Suprapubic skin (tissue), 4 donors: ENCODE measurements at regions not wholly inside any gene's neighbourhood (a gene's known extent, or its start where the extent isn't known, plus 50 kb on each side); places are given as distances from the start of the nearest gene placed in this dataset.
A peak's percentile ranks its signal among the peaks of the same experiment; 100 is the strongest.

Source experiments
- DNase-seq, 2 donors: peaks; one replicate each; pipeline ENCODE4 v3.0.0-alpha.2; 2019; ENCODE audit warnings: low spot score in 2 of 2
- H3K27ac ChIP-seq: fragments of 200-600 bp; sonication (generic); one replicate; pipeline ENCODE4 v1.5.1; 2019
- H3K27me3 ChIP-seq: fragments of 200-600 bp; sonication (generic); one replicate; pipeline ENCODE4 v1.5.1; 2019
- H3K36me3 ChIP-seq: fragments of 200-600 bp; sonication (generic); one replicate; pipeline ENCODE4 v1.5.1; 2019
- H3K4me1 ChIP-seq: fragments of 200-600 bp; sonication (generic); one replicate; pipeline ENCODE4 v1.5.1; 2019
- H3K4me3 ChIP-seq: fragments of 200-600 bp; sonication (generic); one replicate; pipeline ENCODE4 v1.5.1; 2019; ENCODE audit warnings: mild to moderate bottlenecking
- H3K9me3 ChIP-seq: fragments of 200-600 bp; sonication (generic); one replicate; pipeline ENCODE4 v1.5.1; 2019
- EP300 ChIP-seq: sonication (generic); formaldehyde crosslinking; IDR thresholded peaks from one replicate; pipeline ENCODE4 v1.6.1; 2017; ENCODE audit warnings: antibody characterized with exemption
- POLR2A ChIP-seq, 2 donors: fragments of 450-650 bp; IDR thresholded peaks; one replicate each; pipeline ENCODE4 v1.6.1; 2017; ENCODE audit warnings: antibody characterized with exemption in 2 of 2, mild to moderate bottlenecking in 2 of 2, moderate library complexity in 2 of 2
- POLR2AphosphoS5 ChIP-seq, 3 donors: sonication (generic); formaldehyde crosslinking; IDR thresholded peaks; one replicate each; pipeline ENCODE4 v1.6.1; 2017; ENCODE audit warnings: antibody characterized with exemption in 3 of 3
- WGBS: methylation state at CpG from one replicate; pipeline ENCODE4 v1.1.5; 2018; 5-methylcytosine and 5-hydroxymethylcytosine counted together
- TF ChIP-seq, protein P1 (sequence below), 2 donors: fragments of 200-600 bp in 1 of 2; fragments of 450-650 bp in 1 of 2; sonication (generic) in 1 of 2; IDR thresholded peaks; one replicate each; pipeline ENCODE4 v1.5.1; 2016 to 2019; ENCODE audit warnings: antibody characterized with exemption in 2 of 2, mild to moderate bottlenecking in 1 of 2, moderate library complexity in 1 of 2

DNA sequence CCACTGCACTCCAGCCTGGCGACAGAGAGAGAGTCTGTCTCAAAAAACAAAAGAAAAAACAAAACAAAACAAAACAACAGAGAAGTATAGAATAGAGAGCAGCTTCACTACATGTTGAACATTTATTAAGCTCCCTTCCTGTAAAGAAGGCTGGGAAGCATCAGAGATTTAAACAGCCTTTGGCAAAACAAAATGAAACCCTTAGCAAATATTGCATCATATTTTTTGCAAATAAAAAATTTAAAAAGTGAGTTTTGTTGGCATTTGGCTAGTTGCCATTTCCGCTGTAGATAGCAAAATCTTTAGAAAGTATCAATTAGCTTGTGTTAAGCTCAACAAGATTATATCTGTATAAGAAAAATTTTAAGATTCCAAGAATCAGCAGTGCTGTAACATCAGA is 151.2 kb downstream of the SERPINI1 start:
- WGBS = 62% methylated on average over 2 of the region's 2 CpGs
- Histone ChIP-seq H3K36me3 (no peaks in the 10 kb centered on the region), H3K27ac (no peak overlapping the region), H3K4me1 (peaks cover 8% of the 10 kb centered on the region), H3K27me3 (no peaks in the 10 kb centered on the region), H3K9me3 (no peaks in the 10 kb centered on the region), H3K4me3 (no peak overlapping the region)
- TF ChIP-seq, protein P1, sequence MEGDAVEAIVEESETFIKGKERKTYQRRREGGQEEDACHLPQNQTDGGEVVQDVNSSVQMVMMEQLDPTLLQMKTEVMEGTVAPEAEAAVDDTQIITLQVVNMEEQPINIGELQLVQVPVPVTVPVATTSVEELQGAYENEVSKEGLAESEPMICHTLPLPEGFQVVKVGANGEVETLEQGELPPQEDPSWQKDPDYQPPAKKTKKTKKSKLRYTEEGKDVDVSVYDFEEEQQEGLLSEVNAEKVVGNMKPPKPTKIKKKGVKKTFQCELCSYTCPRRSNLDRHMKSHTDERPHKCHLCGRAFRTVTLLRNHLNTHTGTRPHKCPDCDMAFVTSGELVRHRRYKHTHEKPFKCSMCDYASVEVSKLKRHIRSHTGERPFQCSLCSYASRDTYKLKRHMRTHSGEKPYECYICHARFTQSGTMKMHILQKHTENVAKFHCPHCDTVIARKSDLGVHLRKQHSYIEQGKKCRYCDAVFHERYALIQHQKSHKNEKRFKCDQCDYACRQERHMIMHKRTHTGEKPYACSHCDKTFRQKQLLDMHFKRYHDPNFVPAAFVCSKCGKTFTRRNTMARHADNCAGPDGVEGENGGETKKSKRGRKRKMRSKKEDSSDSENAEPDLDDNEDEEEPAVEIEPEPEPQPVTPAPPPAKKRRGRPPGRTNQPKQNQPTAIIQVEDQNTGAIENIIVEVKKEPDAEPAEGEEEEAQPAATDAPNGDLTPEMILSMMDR (IDR thresholded peaks at IDR 0.05) = no peak
- TF ChIP-seq EP300 (no peak), POLR2A (IDR thresholded peaks at IDR 0.05) (no peak), POLR2AphosphoS5 (IDR thresholded peaks at IDR 0.05) (no peak)
- DNase-seq = no peak

DNA sequence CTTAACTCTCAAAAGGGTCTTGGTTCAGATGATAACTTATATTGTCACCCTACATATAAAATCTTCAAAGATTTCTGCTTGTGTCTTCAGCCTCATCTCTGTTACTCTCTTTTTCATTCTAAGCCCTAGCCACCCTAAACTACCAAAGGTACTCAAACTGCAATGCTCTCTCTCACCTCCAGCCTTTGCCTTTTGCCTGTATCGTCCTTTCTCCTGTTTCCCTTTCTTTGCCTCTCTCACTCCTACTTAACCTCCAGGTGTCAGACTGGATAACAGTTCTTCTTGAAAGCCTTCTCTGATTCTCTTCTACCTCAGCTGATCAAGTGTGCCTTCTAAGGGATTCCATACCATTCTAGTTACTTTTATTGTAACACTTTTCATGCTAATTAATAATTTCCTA is 149.8 kb downstream of the SERPINI1 start:
- Histone ChIP-seq H3K27ac (no peak overlapping the region), H3K27me3 (no peaks in the 10 kb centered on the region), H3K9me3 (no peaks in the 10 kb centered on the region), H3K36me3 (no peaks in the 10 kb centered on the region), H3K4me3 (no peak overlapping the region), H3K4me1 (peaks cover 9% of the 10 kb centered on the region)
- DNase-seq = no peak
- WGBS = 87% methylated on average over 1 of the region's 1 CpG
- TF ChIP-seq EP300 (no peak), POLR2A (IDR thresholded peaks at IDR 0.05) (no peak), POLR2AphosphoS5 (IDR thresholded peaks at IDR 0.05) (no peak)
- TF ChIP-seq, protein P1 (IDR thresholded peaks at IDR 0.05) = no peak

DNA sequence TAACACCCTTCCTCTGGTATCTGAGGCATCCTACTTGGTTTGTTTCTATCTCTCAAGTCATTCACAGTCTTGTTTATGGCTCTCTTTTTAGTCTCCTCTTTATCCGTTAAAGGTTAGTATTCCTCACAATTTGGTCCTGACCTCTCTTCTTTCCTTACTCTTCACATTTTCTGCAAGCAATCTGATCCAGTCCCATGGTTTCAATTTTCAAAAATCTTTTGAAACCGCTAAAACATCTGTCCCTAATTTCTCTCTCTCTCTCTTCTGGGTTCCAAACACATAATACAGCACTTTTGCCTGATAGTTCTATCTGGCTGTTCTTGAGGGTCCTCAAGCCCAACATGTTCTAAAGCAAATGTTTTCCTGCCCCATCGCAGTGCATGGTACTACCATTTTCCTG is 149.0 kb downstream of the SERPINI1 start:
- 73% methylated on average over 3 of the region's 3 CpGs for WGBS
- TF ChIP-seq EP300 (no peak), POLR2A (IDR thresholded peaks at IDR 0.05) (no peak), POLR2AphosphoS5 (IDR thresholded peaks at IDR 0.05) (no peak)
- TF ChIP-seq, protein P1 (IDR thresholded peaks at IDR 0.05) = no peak
- no peak for DNase-seq

DNA sequence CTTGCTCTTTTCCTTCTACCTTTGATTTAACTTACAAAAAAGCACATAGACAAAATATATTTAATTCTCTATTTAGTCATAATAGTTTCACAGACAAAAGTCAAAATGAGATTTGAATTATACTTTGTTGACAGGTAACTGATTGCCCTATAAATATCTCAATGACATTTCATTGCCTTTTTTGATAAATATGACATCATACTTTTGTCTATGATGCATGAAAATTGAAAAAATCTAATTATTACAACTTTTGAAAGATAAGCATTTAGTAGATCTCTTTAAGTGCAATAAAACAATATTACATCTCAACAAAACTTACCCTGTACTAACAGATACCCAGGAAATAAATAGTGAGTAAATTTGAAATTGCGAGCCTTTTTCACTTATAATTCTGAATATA is 147.9 kb downstream of the SERPINI1 start:
- Histone ChIP-seq H3K9me3 (no peaks in the 10 kb centered on the region), H3K27me3 (no peaks in the 10 kb centered on the region), H3K4me1 (peaks cover 9% of the 10 kb centered on the region), H3K36me3 (no peaks in the 10 kb centered on the region), H3K27ac (no peak overlapping the region), H3K4me3 (no peak overlapping the region)
- WGBS = 94% methylated on average over 1 of the region's 1 CpG
- TF ChIP-seq, protein P1 (IDR thresholded peaks at IDR 0.05) = no peak
- no peak for TF ChIP-seq POLR2A (IDR thresholded peaks at IDR 0.05)
- TF ChIP-seq EP300 = no peak
- no peak for TF ChIP-seq POLR2AphosphoS5 (IDR thresholded peaks at IDR 0.05)
- DNase-seq = no peak

More for the DNA sequence above, 149.0 kb downstream of the SERPINI1 start:
- Histone ChIP-seq H3K36me3 (no peaks in the 10 kb centered on the region), H3K27ac (no peak overlapping the region), H3K9me3 (no peaks in the 10 kb centered on the region), H3K27me3 (no peaks in the 10 kb centered on the region), H3K4me1 (peaks cover 9% of the 10 kb centered on the region), H3K4me3 (no peak overlapping the region)

DNA sequence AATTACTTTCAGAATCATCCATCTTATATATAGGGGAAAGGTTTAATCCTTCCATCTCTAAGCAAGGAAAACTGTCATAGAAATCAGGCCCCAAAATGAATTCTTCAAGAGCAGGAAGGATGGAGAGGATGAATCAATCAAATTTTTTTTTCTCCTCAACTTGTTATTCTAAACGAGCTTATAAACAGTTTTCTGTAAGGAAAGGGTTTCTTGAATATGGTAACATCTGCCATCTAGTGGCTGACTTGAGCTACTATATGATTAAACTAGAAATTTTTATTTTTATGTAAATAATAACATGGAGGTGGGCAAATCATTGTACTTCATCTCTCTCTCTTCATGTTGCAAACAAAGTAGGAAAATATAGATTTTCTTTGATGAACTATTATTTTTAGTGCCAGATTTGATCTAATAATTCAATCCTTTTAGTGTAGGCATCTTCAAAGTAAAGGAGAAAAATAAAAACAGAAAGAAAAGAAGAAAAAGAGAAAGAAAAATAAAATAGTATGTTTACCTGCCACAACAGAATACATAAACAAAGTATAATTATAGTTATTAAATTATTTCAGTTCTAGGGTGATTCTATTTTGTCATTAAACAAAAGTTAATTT is 146.6 kb downstream of the SERPINI1 start:
- H3K36me3 ChIP-seq = no peaks in the 10 kb centered on the region
- no peaks in the 10 kb centered on the region for H3K9me3 ChIP-seq
- TF ChIP-seq EP300 = no peak
- TF ChIP-seq, protein P1 (IDR thresholded peaks at IDR 0.05) = peak; percentile 18 to 50
- no peak for DNase-seq
- no peak overlapping the region for H3K27ac ChIP-seq
- no peaks in the 10 kb centered on the region for H3K27me3 ChIP-seq
- peaks cover 9% of the 10 kb centered on the region for H3K4me1 ChIP-seq
- no peak overlapping the region for H3K4me3 ChIP-seq
- 0% methylated on average over 1 of the region's 1 CpG for WGBS
